H1 (cell line): ENCODE measurements at regions not wholly inside any gene's neighbourhood (a gene's known extent, or its start where the extent isn't known, plus 50 kb on each side); places are given as distances from the start of the nearest gene placed in this dataset.

Experiments
- CTCF ChIA-PET: fragments of 300-600 bp; sonication (Branson Sonifier 250); formaldehyde crosslinking; loops from one replicate; lab custom pipeline; 2021; ENCODE audit not compliant: partially characterized antibody; lab: Charles Lee
- POLR2A ChIA-PET: fragments of 300-600 bp; sonication (Branson Sonifier 250); formaldehyde crosslinking; loops from one replicate; lab custom pipeline; 2021; ENCODE audit warnings: inconsistent platforms; ENCODE audit not compliant: partially characterized antibody; lab: Charles Lee
- DNase-seq, 2 experiments: peaks; one replicate each; pipeline versions ENCODE4 v3.0.0 to v3.0.0-alpha.2; 2010 to 2022; ENCODE audit warnings: low spot score in 2 of 2, low read depth in 1 of 2, mixed read lengths in 1 of 2
- FAIRE-seq: peaks from 2 replicates; lab custom pipeline; 2011; peaks lifted over from hg19 to GRCh38; lab: Jason Lieb, UNC
- H2AFZ ChIP-seq: 2 replicates; pipeline ENCODE4 v1.8.1; 2012; ENCODE audit warnings: low read length, inconsistent platforms
- H2AK5ac ChIP-seq: 2 replicates; pipeline ENCODE4 v1.6.1; 2013; ENCODE audit warnings: low read depth, low read length
- H2BK120ac ChIP-seq: replicated peaks from 2 replicates; pipeline ENCODE3; 2013; ENCODE audit warnings: low read depth, low read length, inconsistent platforms
- H2BK12ac ChIP-seq: 2 replicates; pipeline ENCODE4 v1.6.1; 2013; ENCODE audit warnings: low read depth, low read length
- H2BK15ac ChIP-seq: 2 replicates; pipeline ENCODE4 v1.6.1; 2013; ENCODE audit warnings: low read length
- H2BK20ac ChIP-seq: 2 replicates; pipeline ENCODE4 v1.6.1; 2013; ENCODE audit warnings: low read length
- H2BK5ac ChIP-seq: 2 replicates; pipeline ENCODE4 v1.6.1; 2013; ENCODE audit warnings: low read depth, low read length
- H3K14ac ChIP-seq: 2 replicates; pipeline ENCODE4 v1.6.1; 2013; ENCODE audit warnings: inconsistent platforms; ENCODE audit not compliant: insufficient read length
- H3K18ac ChIP-seq: 2 replicates; pipeline ENCODE4 v1.6.1; 2013; ENCODE audit warnings: low read length; ENCODE audit errors: extremely low read depth
- H3K23ac ChIP-seq: 2 replicates; pipeline ENCODE4 v1.6.1; 2013; ENCODE audit warnings: inconsistent platforms; ENCODE audit not compliant: insufficient read length
- H3K23me2 ChIP-seq: 2 replicates; pipeline ENCODE4 v1.6.1; 2013; ENCODE audit warnings: low read depth, low read length
- H3K27ac ChIP-seq: 2 replicates; pipeline ENCODE4 v1.6.1; 2011; ENCODE audit warnings: low read depth, low read length, inconsistent platforms
- H3K27me3 ChIP-seq, 4 experiments: replicated peaks in 1 of 4; 1 replicate in 1 of 4; 2 replicates in 3 of 4; pipeline versions ENCODE4 v1.6.1 to v1.8.1; 2011 to 2013; ENCODE audit warnings: low read length in 3 of 4, mild to moderate bottlenecking in 3 of 4, inconsistent platforms in 2 of 4, mixed read lengths in 2 of 4, moderate library complexity in 1 of 4; ENCODE audit not compliant: control insufficient read depth in 3 of 4, insufficient read depth in 3 of 4; ENCODE audit errors: extremely low read depth in 1 of 4
- H3K36me3 ChIP-seq, 4 experiments: 2 replicates each; pipeline versions ENCODE4 v1.6.1 to v1.8.1; 2011 to 2013; ENCODE audit warnings: mild to moderate bottlenecking in 4 of 4, low read length in 3 of 4, moderate library complexity in 2 of 4, control low read depth in 1 of 4, inconsistent platforms in 1 of 4; ENCODE audit not compliant: insufficient read depth in 4 of 4, control insufficient read depth in 2 of 4
- H3K4ac ChIP-seq: replicated peaks from 2 replicates; pipeline ENCODE3; 2013; ENCODE audit warnings: low read length, low read depth, mixed read lengths, inconsistent platforms; ENCODE audit not compliant: insufficient read length
- H3K4me1 ChIP-seq, 4 experiments: replicated peaks in 1 of 4; 1 replicate in 1 of 4; 2 replicates in 3 of 4; pipeline versions ENCODE4 v1.6.1 to v1.8.1; 2011 to 2013; ENCODE audit warnings: low read length in 3 of 4, inconsistent platforms in 2 of 4, mixed read lengths in 1 of 4; ENCODE audit not compliant: insufficient read depth in 4 of 4, control insufficient read depth in 3 of 4
- H3K4me2 ChIP-seq, 2 experiments: 2 replicates each; pipeline versions ENCODE4 v1.6.1 to v1.8.1; 2011 to 2013; ENCODE audit warnings: low read depth in 2 of 2, low read length in 2 of 2, control low read depth in 1 of 2, inconsistent platforms in 1 of 2, mild to moderate bottlenecking in 1 of 2; ENCODE audit not compliant: insufficient read depth in 1 of 2
- H3K4me3 ChIP-seq, 4 experiments: fragments of 200-600, 300-600 bp in 1 of 4; sonication (generic), shearing (Covaris generic), sonication (Bioruptor Twin) in 1 of 4; 2 replicates each; pipeline versions ENCODE4 v1.5.1 to v1.8.1; 2011 to 2016; ENCODE audit warnings: low read length in 4 of 4, low read depth in 3 of 4, control low read depth in 2 of 4, inconsistent platforms in 2 of 4, mild to moderate bottlenecking in 2 of 4, mixed read lengths in 1 of 4, moderate library complexity in 1 of 4; ENCODE audit not compliant: insufficient read depth in 2 of 4; ENCODE audit errors: extremely low read depth in 1 of 4
- H3K56ac ChIP-seq: replicated peaks from 2 replicates; pipeline ENCODE3; 2013; ENCODE audit warnings: low read depth, mild to moderate bottlenecking, mixed read lengths, low read length, inconsistent platforms; ENCODE audit not compliant: insufficient read length
- H3K79me1 ChIP-seq: 2 replicates; pipeline ENCODE4 v1.6.1; 2013; ENCODE audit warnings: low read depth, low read length, control low read depth
- H3K79me2 ChIP-seq, 2 experiments: 2 replicates each; pipeline versions ENCODE4 v1.6.1 to v1.8.1; 2012 to 2013; ENCODE audit warnings: low read length in 2 of 2, mild to moderate bottlenecking in 2 of 2, inconsistent platforms in 1 of 2; ENCODE audit not compliant: insufficient read depth in 2 of 2, control insufficient read depth in 1 of 2
- H3K9ac ChIP-seq, 4 experiments: replicated peaks in 1 of 4; 1 replicate in 1 of 4; 2 replicates in 3 of 4; pipeline versions ENCODE4 v1.6.1 to v1.8.1; 2011 to 2013; ENCODE audit warnings: low read depth in 3 of 4, low read length in 3 of 4, control low read depth in 2 of 4, mild to moderate bottlenecking in 2 of 4, moderate library complexity in 2 of 4, inconsistent platforms in 1 of 4; ENCODE audit errors: extremely low read depth in 1 of 4
- H3K9me3 ChIP-seq, 2 experiments: 2 replicates each; pipeline versions ENCODE4 v1.6.1 to v1.8.1; 2012 to 2013; ENCODE audit warnings: mild to moderate bottlenecking in 2 of 2, moderate library complexity in 2 of 2, control low read depth in 1 of 2, inconsistent platforms in 1 of 2, low read depth in 1 of 2, low read length in 1 of 2, mixed read lengths in 1 of 2; ENCODE audit not compliant: insufficient read depth in 2 of 2
- H4K20me1 ChIP-seq, 2 experiments: replicated peaks in 1 of 2; 2 replicates each; pipeline versions ENCODE3 to v1.8.1; 2011 to 2013; ENCODE audit warnings: inconsistent platforms in 2 of 2, low read length in 2 of 2, mild to moderate bottlenecking in 1 of 2; ENCODE audit not compliant: insufficient read depth in 2 of 2, control insufficient read depth in 1 of 2
- H4K5ac ChIP-seq: 2 replicates; pipeline ENCODE4 v1.6.1; 2013; ENCODE audit warnings: low read length, low read depth, mixed read lengths, inconsistent platforms; ENCODE audit not compliant: insufficient read length
- H4K8ac ChIP-seq: 2 replicates; pipeline ENCODE4 v1.8.0; 2013; ENCODE audit warnings: mild to moderate bottlenecking, moderate library complexity, low read length, inconsistent platforms; ENCODE audit not compliant: insufficient read depth; ENCODE audit errors: extremely low read depth
- H4K91ac ChIP-seq: replicated peaks from 2 replicates; pipeline ENCODE3; 2013; ENCODE audit warnings: low read length, mixed read lengths, inconsistent platforms; ENCODE audit not compliant: insufficient read length
- ASH2L ChIP-seq: fragments of 200-600, 300-600 bp; sonication (generic); IDR thresholded peaks from one replicate; pipeline ENCODE4 v1.7.1; 2017; ENCODE audit warnings: low read length
- CHD2 ChIP-seq: IDR thresholded peaks from 2 replicates; pipeline ENCODE4 v1.6.1; 2012; ENCODE audit warnings: low read length, improper control_type of control experiment
- CTCF ChIP-seq, 3 experiments: IDR thresholded peaks; 1 replicate in 2 of 3; 2 replicates in 1 of 3; pipeline versions ENCODE4 v1.5.1 to v1.6.1; 2011; ENCODE audit warnings: low read length in 3 of 3, mild to moderate bottlenecking in 3 of 3, inconsistent platforms in 2 of 3, low read depth in 1 of 3, moderate library complexity in 1 of 3; ENCODE audit not compliant: insufficient read depth in 1 of 3; ENCODE audit errors: control extremely low read depth in 1 of 3
- EP300 ChIP-seq, 2 experiments: IDR thresholded peaks; 1 replicate in 1 of 2; 2 replicates in 1 of 2; pipeline ENCODE4 v1.6.1; 2011 to 2012; ENCODE audit warnings: low read depth in 2 of 2, low read length in 2 of 2, mild to moderate bottlenecking in 2 of 2, borderline replicate concordance in 1 of 2, inconsistent platforms in 1 of 2, moderate library complexity in 1 of 2
- FOSL1 ChIP-seq: IDR thresholded peaks from 2 replicates; pipeline ENCODE4 v1.6.1; 2011; ENCODE audit warnings: mild to moderate bottlenecking, low read depth, low read length, moderate library complexity; ENCODE audit not compliant: insufficient read depth
- JUN ChIP-seq: IDR thresholded peaks from 2 replicates; pipeline ENCODE4 v1.6.1; 2011; ENCODE audit warnings: low read depth, mild to moderate bottlenecking, improper control_type of control experiment, low read length
- POU5F1 ChIP-seq: IDR thresholded peaks from 2 replicates; pipeline ENCODE4 v1.6.1; 2011; ENCODE audit warnings: low read depth, mild to moderate bottlenecking, low read length, moderate library complexity
- SAP30 ChIP-seq: fragments of 300-600 bp; sonication (generic); IDR thresholded peaks from 2 replicates; pipeline ENCODE4 v1.7.1; 2012; ENCODE audit warnings: low read length, moderate library complexity, mild to moderate bottlenecking, inconsistent platforms; ENCODE audit not compliant: insufficient read depth, insufficient replicate concordance
- SP2 ChIP-seq: IDR thresholded peaks from 2 replicates; pipeline ENCODE4 v1.6.1; 2012; ENCODE audit warnings: mild to moderate bottlenecking, low read length, inconsistent platforms
- TBP ChIP-seq: IDR thresholded peaks from 2 replicates; pipeline ENCODE4 v1.6.1; 2011; ENCODE audit warnings: low read depth, low read length, improper control_type of control experiment
- WGBS, 2 experiments: shearing (Covaris generic) in 1 of 2; methylation state at CpG; one replicate each; pipeline versions ENCODE4 v1.1.6 to v1.1.7; 2013 to 2015; ENCODE audit warnings: low lambda C conversion rate in 2 of 2, mixed read lengths in 2 of 2, inconsistent platforms in 1 of 2, low coverage in 1 of 2, missing lambda C conversion rate in 1 of 2; ENCODE audit not compliant: insufficient replicate concordance in 2 of 2, insufficient coverage in 1 of 2, insufficient read length in 1 of 2; ENCODE audit errors: extremely low coverage in 1 of 2, missing lambda C conversion rate in 1 of 2; 5-methylcytosine and 5-hydroxymethylcytosine counted together

GRCh38 chr2:43075811-43076585 lies 150.4 kb downstream of the ZFP36L2 start:
- FAIRE-seq, result no peak
- Histone ChIP-seq H3K79me1 (no peaks in the 10 kb centered on the region), H2BK15ac (0 out of 2 replicates have a peak overlapping the region, but pooled peaks have one; percentile 61), H3K4me3 (no peak overlapping the region), H3K36me3 (no peaks in the 10 kb centered on the region), H4K5ac (no peak overlapping the region), H4K20me1 (no peaks in the 10 kb centered on the region), H3K79me2 (no peaks in the 10 kb centered on the region), H3K14ac (no peak overlapping the region), H3K4me1 (peaks cover 0 to 3% (median 0%) of the 10 kb centered on the region in 4 experiments; a peak in 2 of 7 replicates), H3K4me2 (no peak overlapping the region), H4K91ac (no peak overlapping the region), H2BK120ac (no peak overlapping the region), H2BK12ac (no peak overlapping the region), H3K23me2 (0 out of 2 replicates have a peak, but pooled peaks cover 2% of the 10 kb centered on the region), H3K18ac (no peak overlapping the region), H2AFZ (no peak overlapping the region), H4K8ac (no peak overlapping the region; the same call in 1 of the 2 replicates), H3K9ac (no peak overlapping the region), H3K4ac (no peak overlapping the region), H3K9me3 (no peaks in the 10 kb centered on the region), H3K27ac (no peak overlapping the region), H2AK5ac (no peak overlapping the region), H3K56ac (no peak overlapping the region), H2BK5ac (no peak overlapping the region), H3K27me3 (no peaks in the 10 kb centered on the region), H2BK20ac (no peak overlapping the region), H3K23ac (no peak overlapping the region)
- 76% methylated on average over 3 of the region's 3 CpGs; no CpG with 5 or more reads in 1 of the 2 experiments for WGBS, 2 experiments
- DNase-seq, result no peak
- ChIA-PET POLR2A (no interaction called here), CTCF (interaction anchor here (0.6 to 1.3 kb wide), 2 partner anchors 21 to 137 kb away, joined by 3 to 4 read pairs; no protein-coding TSS in a partner anchor)
- TF ChIP-seq EP300 (IDR thresholded peaks at IDR 0.05; ENCODE audit: borderline replicate concordance in 1 of 2, low read depth in 2 of 2, low read length in 2 of 2), result no peak
- no peak for TF ChIP-seq ASH2L
- no peak for TF ChIP-seq SAP30
- no peak for TF ChIP-seq POU5F1
- TF ChIP-seq CTCF (IDR thresholded peaks at IDR 0.05; ENCODE audit: control extremely low read depth in 1 of 3, insufficient read depth in 1 of 3, low read depth in 1 of 3, low read length in 3 of 3), result no peak
- TF ChIP-seq FOSL1, result no peak
- no peak for TF ChIP-seq CHD2
- no peak for TF ChIP-seq SP2
- no peak for TF ChIP-seq JUN
- no peak for TF ChIP-seq TBP
